Endothelial cell of umbilical vein (primary cell): ENCODE measurements at regions not wholly inside any gene's neighbourhood (a gene's known extent, or its start where the extent isn't known, plus 50 kb on each side); places are given as distances from the start of the nearest gene placed in this dataset.

Experiments
- BruUV-seq: library from RNA; stranded (reverse); fragments of 400-500 nt; replicated peaks from 2 replicates; lab custom pipeline; 2021; lab: Mats Ljungman, UMichigan
- CTCF ChIA-PET: fragments of 300-600, 350-600 bp; sonication (Branson Sonifier 250); formaldehyde crosslinking; loops from one replicate; lab custom pipeline; 2021; ENCODE audit warnings: antibody characterized with exemption, inconsistent platforms; lab: Charles Lee
- POLR2A ChIA-PET: fragments of 300-600, 350-600 bp; sonication (Branson Sonifier 250); formaldehyde crosslinking; loops from one replicate; lab custom pipeline; 2021; ENCODE audit warnings: antibody characterized with exemption, inconsistent platforms; lab: Charles Lee
- DNase-seq: peaks from one replicate; pipeline ENCODE4 v3.0.0-alpha.2; 2011; ENCODE audit warnings: low read depth, low spot score
- FAIRE-seq: peaks from 2 replicates; lab custom pipeline; 2011; peaks lifted over from hg19 to GRCh38; lab: Jason Lieb, UNC
- H2AFZ ChIP-seq: 2 replicates; pipeline ENCODE4 v1.6.0; 2012; ENCODE audit warnings: low read depth, low read length, control low read depth, inconsistent platforms
- H3K27ac ChIP-seq: 2 replicates; pipeline ENCODE4 v1.5.1; 2011; ENCODE audit warnings: low read depth, mild to moderate bottlenecking, control low read depth, low read length, moderate library complexity; ENCODE audit not compliant: insufficient read depth
- H3K27me3 ChIP-seq, 2 experiments: 2 replicates each; pipeline versions ENCODE4 v1.6.0 to v1.6.1; 2011; ENCODE audit warnings: low read length in 2 of 2, mixed read lengths in 1 of 2; ENCODE audit not compliant: control insufficient read depth in 2 of 2, insufficient read depth in 2 of 2
- H3K36me3 ChIP-seq, 2 experiments: 2 replicates in 1 of 2; 3 replicates in 1 of 2; pipeline ENCODE4 v1.5.1; 2011; ENCODE audit warnings: low read length in 2 of 2, mild to moderate bottlenecking in 1 of 2, moderate library complexity in 1 of 2; ENCODE audit not compliant: control insufficient read depth in 2 of 2, insufficient read depth in 2 of 2; ENCODE audit errors: extremely low read depth in 1 of 2
- H3K4me1 ChIP-seq: 3 replicates; pipeline ENCODE4 v1.5.1; 2011; ENCODE audit warnings: mild to moderate bottlenecking, low read length; ENCODE audit not compliant: control insufficient read depth, insufficient read depth; ENCODE audit errors: extremely low read depth
- H3K4me2 ChIP-seq: 2 replicates; pipeline ENCODE4 v1.6.1; 2011; ENCODE audit warnings: low read length, control low read depth, mixed read lengths; ENCODE audit not compliant: insufficient read depth
- H3K4me3 ChIP-seq, 3 experiments: fragments of 200-600 bp in 1 of 3; sonication (generic), shearing (Covaris generic) in 1 of 3; replicated peaks in 1 of 3; 2 replicates each; pipeline ENCODE4 v1.5.1; 2011 to 2016; ENCODE audit warnings: control low read depth in 3 of 3, low read length in 3 of 3, mild to moderate bottlenecking in 2 of 3, inconsistent platforms in 1 of 3, low read depth in 1 of 3, moderate library complexity in 1 of 3; ENCODE audit not compliant: insufficient read depth in 1 of 3
- H3K79me2 ChIP-seq: 2 replicates; pipeline ENCODE4 v1.6.0; 2012; ENCODE audit warnings: low read length, inconsistent platforms; ENCODE audit not compliant: control insufficient read depth, insufficient read depth
- H3K9ac ChIP-seq: replicated peaks from 2 replicates; pipeline ENCODE3; 2011; ENCODE audit warnings: low read length, control low read depth; ENCODE audit not compliant: insufficient read depth; ENCODE audit errors: extremely low read depth
- H3K9me1 ChIP-seq: replicated peaks from 3 replicates; pipeline ENCODE4 v1.6.0; 2011; ENCODE audit warnings: mild to moderate bottlenecking, low read length; ENCODE audit not compliant: control insufficient read depth, insufficient read depth; ENCODE audit errors: extremely low read depth
- H3K9me3 ChIP-seq: replicated peaks from 2 replicates; pipeline ENCODE4 v1.5.1; 2012; ENCODE audit warnings: low read length, inconsistent platforms; ENCODE audit not compliant: control insufficient read depth, insufficient read depth
- H4K20me1 ChIP-seq: replicated peaks from 2 replicates; pipeline ENCODE3; 2011; ENCODE audit warnings: mild to moderate bottlenecking, low read length; ENCODE audit not compliant: control insufficient read depth, insufficient read depth; ENCODE audit errors: extremely low read depth
- CTCF ChIP-seq, 2 donors: IDR thresholded peaks; 1 replicate in 1 of 2; 2 replicates in 1 of 2; pipeline ENCODE4 v1.5.1; 2011; ENCODE audit warnings: low read length in 2 of 2, mild to moderate bottlenecking in 2 of 2, moderate library complexity in 2 of 2, control low read depth in 1 of 2, inconsistent platforms in 1 of 2, low read depth in 1 of 2; ENCODE audit not compliant: insufficient read depth in 1 of 2; ENCODE audit errors: extremely low read depth in 1 of 2
- EZH2 ChIP-seq: IDR thresholded peaks from 2 replicates; pipeline ENCODE4 v1.6.1; 2012; ENCODE audit warnings: borderline replicate concordance, low read depth, mild to moderate bottlenecking, moderate library complexity, low read length, inconsistent platforms; ENCODE audit not compliant: severe bottlenecking
- FOS ChIP-seq: IDR thresholded peaks from 2 replicates; pipeline ENCODE4 v1.6.1; 2011; ENCODE audit warnings: mild to moderate bottlenecking, low read length, moderate library complexity, borderline replicate concordance; ENCODE audit not compliant: insufficient read depth
- GATA2 ChIP-seq: IDR thresholded peaks from 2 replicates; pipeline ENCODE4 v1.7.0; 2011; ENCODE audit warnings: low read depth, mild to moderate bottlenecking, moderate library complexity, mixed read lengths, low read length; ENCODE audit not compliant: insufficient read length, insufficient read depth
- JUN ChIP-seq: IDR thresholded peaks from 2 replicates; pipeline ENCODE4 v1.6.1; 2011; ENCODE audit warnings: borderline replicate concordance, low read depth; ENCODE audit not compliant: insufficient read length, insufficient read depth
- MAX ChIP-seq: IDR thresholded peaks from 2 replicates; pipeline ENCODE4 v1.6.1; 2011; ENCODE audit not compliant: insufficient read depth, insufficient read length
- MYC ChIP-seq: IDR thresholded peaks from one replicate; pipeline ENCODE4 v1.6.1; 2011; ENCODE audit warnings: mild to moderate bottlenecking, low read depth, low read length
- POLR2A ChIP-seq: IDR thresholded peaks from 2 replicates; pipeline ENCODE4 v1.6.1; 2012; ENCODE audit warnings: low read depth, mild to moderate bottlenecking, control low read depth, low read length
- POLR2AphosphoS5 ChIP-seq: IDR thresholded peaks from 2 replicates; pipeline ENCODE4 v1.6.1; 2012; ENCODE audit warnings: low read depth, mild to moderate bottlenecking, control low read depth, low read length, moderate library complexity; ENCODE audit not compliant: insufficient read depth
- dilution Hi-C: fragments of 300-500 bp; cut with MboI; formaldehyde crosslinking; loops from one replicate; pipeline ENCODE4 v1.15.0; 2019; ENCODE audit warnings: low sequenced_read_pairs; ENCODE audit not compliant: extremely low pct_ligation_motif_present
- intact Hi-C: fragments of 100-400 bp; cut with micrococcal nuclease; formaldehyde crosslinking; loops from one replicate; pipeline ENCODE4 v1.10.0; 2022

GRCh38 chr2:16890081-16890480 lies 224.4 kb upstream of the CYRIA start:
- Histone ChIP-seq H3K4me1 (no peaks in the 10 kb centered on the region), H3K9me3 (no peaks in the 10 kb centered on the region), H4K20me1 (no peaks in the 10 kb centered on the region), H3K9me1 (no peaks in the 10 kb centered on the region), H2AFZ (no peak overlapping the region), H3K27ac (no peak overlapping the region), H3K9ac (no peak overlapping the region), H3K4me3 (no peak overlapping the region), H3K27me3 (no peaks in the 10 kb centered on the region), H3K4me2 (no peak overlapping the region), H3K79me2 (no peaks in the 10 kb centered on the region), H3K36me3 (no peaks in the 10 kb centered on the region)
- intact Hi-C loops: no loop called here
- TF ChIP-seq MYC (no peak), FOS (no peak), EZH2 (no peak), CTCF (IDR thresholded peaks at IDR 0.05; ENCODE audit: extremely low read depth in 1 of 2, insufficient read depth in 1 of 2, low read depth in 1 of 2, low read length in 2 of 2) (no peak), POLR2AphosphoS5 (no peak), JUN (no peak), POLR2A (no peak), MAX (no peak), GATA2 (no peak)
- ChIA-PET CTCF (no interaction called here), POLR2A (no interaction called here)
- DNase-seq (no peak), FAIRE-seq (no peak)
- dilution Hi-C loops: no loop called here
- BruUV-seq: no TSS peak
